DMS 273 treated with DMSO at 0.1 percent for 48 hours (cell line): ENCODE measurements at regions not wholly inside any gene's neighbourhood (a gene's known extent, or its start where the extent isn't known, plus 50 kb on each side); places are given as distances from the start of the nearest gene placed in this dataset.
"Not testable (repeated sequence)": the region's sequence is repeated elsewhere in the genome, so short reads cannot be mapped to it uniquely, and the experiment has no call there.

Experiments used
- DNase-seq: peaks from one replicate; lab custom pipeline; 2025; lab: John Stamatoyannopoulos, UW

GRCh38 chr9:104195142-104195541 is 101.0 kb downstream of the SMC2 start:
- not testable (repeated sequence) for DNase-seq

GRCh38 chr9:104200456-104200994 is 106.4 kb downstream of the SMC2 start:
- DNase-seq = no peak

GRCh38 chr9:104206766-104207165 is 112.7 kb downstream of the SMC2 start:
- DNase-seq = no peak

- no peak for DNase-seq
Measured at GRCh38 chr9:104209387-104209786, 115.3 kb downstream of the SMC2 start.

GRCh38 chr9:104227108-104227507 is 133.0 kb downstream of the SMC2 start:
- DNase-seq = no peak

GRCh38 chr9:104232781-104233341 is 138.8 kb downstream of the SMC2 start:
- DNase-seq = no peak

- DNase-seq = no peak
Measured at GRCh38 chr9:104233366-104233765, 139.3 kb downstream of the SMC2 start.

- DNase-seq = not testable (repeated sequence)
Measured at GRCh38 chr9:104234632-104235337, 140.7 kb downstream of the SMC2 start.

GRCh38 chr9:104235347-104236120 is 141.4 kb downstream of the SMC2 start:
- not testable (repeated sequence) for DNase-seq

GRCh38 chr9:104238668-104239067 is 144.6 kb downstream of the SMC2 start:
- DNase-seq = no peak

- no peak for DNase-seq
Measured at GRCh38 chr9:104240890-104241289, 146.8 kb downstream of the SMC2 start.

GRCh38 chr9:104245925-104246324 is 151.8 kb downstream of the SMC2 start:
- DNase-seq = no peak

- no peak for DNase-seq
Measured at GRCh38 chr9:104247899-104248460, 153.9 kb downstream of the SMC2 start.

- peak; percentile 27 for DNase-seq
Measured at GRCh38 chr9:104256031-104256695, 162.1 kb downstream of the SMC2 start.

- no peak for DNase-seq
Measured at GRCh38 chr9:104256696-104257062, 162.6 kb downstream of the SMC2 start.

GRCh38 chr9:104258296-104259011 is 164.3 kb downstream of the SMC2 start:
- DNase-seq = no peak

GRCh38 chr9:104260004-104260403 is 165.9 kb downstream of the SMC2 start:
- DNase-seq = no peak

GRCh38 chr9:104263942-104264341 is 169.8 kb downstream of the SMC2 start:
- no peak for DNase-seq

- no peak for DNase-seq
Measured at GRCh38 chr9:104264431-104264830, 170.3 kb downstream of the SMC2 start.

- DNase-seq = no peak
Measured at GRCh38 chr9:104269374-104269773, 175.3 kb downstream of the SMC2 start.
